ENCODE measurements at regions not wholly inside any gene's neighbourhood (a gene's known extent, or its start where the extent isn't known, plus 50 kb on each side); places are given as distances from the start of the nearest gene placed in this dataset.

- no peak for TF ChIP-seq CTCF (IDR thresholded peaks at IDR 0.05)
- no peak for TF ChIP-seq EZH2 (IDR thresholded peaks at IDR 0.05; ENCODE audit: borderline replicate concordance, insufficient read depth, low read depth, low read length, poor library complexity, severe bottlenecking)
These were observed 371.9 kb upstream of the TBL1XR1 start for GRCh38 chr3:177569193-177569592.
